HCT116 (cell line): ENCODE measurements at regions not wholly inside any gene's neighbourhood (a gene's known extent, or its start where the extent isn't known, plus 50 kb on each side); places are given as distances from the start of the nearest gene placed in this dataset. TPM values are rescaled to one million over a fixed set of nuclear protein-coding genes. Genes with fewer than 3 reads are reported as not detected.

Source experiments
- ATAC-seq: fragments of 200-7000 bp; cut with Tn5 transposase; 2 replicates; pipeline ENCODE4 v1.9.1; 2020; ENCODE audit warnings: mild to moderate bottlenecking, moderate library complexity
- BruUV-seq: library from RNA; stranded (reverse); fragments of 400-500 nt; replicated peaks from 2 replicates; lab custom pipeline; 2021; lab: Mats Ljungman, UMichigan
- CTCF ChIA-PET: fragments of 300-600 bp; sonication (Branson Sonifier 250); formaldehyde crosslinking; loops from one replicate; lab custom pipeline; 2021; ENCODE audit warnings: antibody characterized with exemption; lab: Charles Lee
- POLR2A ChIA-PET: fragments of 300-600, 350-600 bp; sonication (Branson Sonifier 250); formaldehyde crosslinking; loops from one replicate; lab custom pipeline; 2021; ENCODE audit warnings: antibody characterized with exemption; lab: Charles Lee
- RAD21 ChIA-PET, 2 experiments: fragments of 300-600 bp; sonication (Branson Sonifier 250); formaldehyde crosslinking; loops; one replicate each; lab custom pipeline; 2023; ENCODE audit warnings: low total read pairs in 2 of 2; ENCODE audit not compliant: uncharacterized antibody in 2 of 2, unreplicated experiment in 2 of 2, low non-redundant PET in 1 of 2; lab: Charles Lee
- DNase-seq: peaks from one replicate; pipeline ENCODE4 v3.0.0-alpha.2; 2010; ENCODE audit warnings: low read depth, low spot score
- H2AFZ ChIP-seq: fragments of 200-600 bp; shearing (Covaris generic), sonication (generic); 2 replicates; pipeline ENCODE4 v1.6.1; 2017; ENCODE audit warnings: low read depth, mixed run types, mixed read lengths, antibody characterized with exemption, low read length; ENCODE audit not compliant: poor library complexity, severe bottlenecking
- H3K27ac ChIP-seq: 2 replicates; pipeline ENCODE4 v1.5.1; 2012; ENCODE audit warnings: low read depth, low read length
- H3K27me3 ChIP-seq: fragments of 200-600 bp; sonication (generic); 2 replicates; pipeline ENCODE4 v1.6.1; 2016; ENCODE audit warnings: mixed run types, low read length, mixed read lengths; ENCODE audit not compliant: insufficient read depth
- H3K36me3 ChIP-seq, 2 experiments: fragments of 200-500 bp in 1 of 2; fragments of 200-600 bp in 1 of 2; sonication (Bioruptor generic) in 1 of 2; sonication (generic) in 1 of 2; 2 replicates each; pipeline versions ENCODE4 v1.5.1 to v1.6.1; 2014 to 2016; ENCODE audit warnings: low read length in 2 of 2, inconsistent platforms in 1 of 2, mixed read lengths in 1 of 2, mixed run types in 1 of 2; ENCODE audit not compliant: insufficient read depth in 2 of 2, control insufficient read depth in 1 of 2
- H3K4me1 ChIP-seq, 2 experiments: fragments of 200-600 bp in 1 of 2; sonication (generic) in 1 of 2; 2 replicates each; pipeline versions ENCODE4 v1.5.1 to v1.6.1; 2012 to 2017; ENCODE audit warnings: low read length in 2 of 2, inconsistent platforms in 1 of 2, mild to moderate bottlenecking in 1 of 2, mixed read lengths in 1 of 2, mixed run types in 1 of 2, moderate library complexity in 1 of 2; ENCODE audit not compliant: insufficient read depth in 2 of 2, control insufficient read depth in 1 of 2
- H3K4me2 ChIP-seq: fragments of 200-600 bp; sonication (generic); 2 replicates; pipeline ENCODE4 v1.6.1; 2017; ENCODE audit warnings: mixed run types, low read length, mixed read lengths
- H3K4me3 ChIP-seq, 2 experiments: fragments of 200-600 bp in 1 of 2; sonication (generic) in 1 of 2; replicated peaks in 1 of 2; 2 replicates each; pipeline ENCODE4 v1.5.1; 2011 to 2016; ENCODE audit warnings: low read length in 2 of 2, control low read depth in 1 of 2, low read depth in 1 of 2, mild to moderate bottlenecking in 1 of 2, mixed read lengths in 1 of 2, mixed run types in 1 of 2
- H3K79me2 ChIP-seq: fragments of 200-600 bp; sonication (generic); 2 replicates; pipeline ENCODE4 v1.6.1; 2017; ENCODE audit warnings: mild to moderate bottlenecking, mixed run types, low read length, moderate library complexity, mixed read lengths; ENCODE audit not compliant: insufficient read depth
- H3K9ac ChIP-seq: fragments of 200-600 bp; sonication (generic); 2 replicates; pipeline ENCODE4 v1.6.1; 2016; ENCODE audit warnings: low read length, mixed read lengths
- H3K9me2 ChIP-seq: fragments of 200-600 bp; sonication (generic), shearing (Covaris generic); 2 replicates; pipeline ENCODE4 v1.6.1; 2017; ENCODE audit warnings: mixed run types, mild to moderate bottlenecking, moderate library complexity; ENCODE audit not compliant: insufficient read depth
- H3K9me3 ChIP-seq, 2 experiments: fragments of 200-500 bp in 1 of 2; fragments of 200-600 bp in 1 of 2; sonication (Bioruptor generic) in 1 of 2; sonication (generic) in 1 of 2; 2 replicates each; pipeline ENCODE4 v1.6.1; 2014 to 2017; ENCODE audit warnings: low read length in 2 of 2, mixed read lengths in 2 of 2, inconsistent platforms in 1 of 2, low read depth in 1 of 2, mild to moderate bottlenecking in 1 of 2, mixed run types in 1 of 2, moderate library complexity in 1 of 2; ENCODE audit not compliant: control insufficient read depth in 1 of 2, insufficient read depth in 1 of 2
- H4K20me1 ChIP-seq: fragments of 200-600 bp; sonication (generic), shearing (Covaris generic); 2 replicates; pipeline ENCODE4 v1.6.1; 2017; ENCODE audit warnings: mixed run types, mild to moderate bottlenecking, moderate library complexity; ENCODE audit not compliant: insufficient read depth
- CEBPB ChIP-seq: IDR thresholded peaks from 2 replicates; pipeline ENCODE4 v1.6.1; 2012; ENCODE audit warnings: low read depth
- EZH2 ChIP-seq: fragments of 200-600 bp; sonication (generic); IDR thresholded peaks from 2 replicates; pipeline ENCODE4 v1.6.1; 2017; ENCODE audit warnings: antibody characterized with exemption, mixed run types
- EZH2phosphoT487 ChIP-seq: fragments of 200-600 bp; IDR thresholded peaks from 2 replicates; pipeline ENCODE4 v1.6.1; 2018; ENCODE audit warnings: antibody characterized with exemption, borderline replicate concordance
- FOSL1 ChIP-seq: IDR thresholded peaks from 2 replicates; pipeline ENCODE4 v1.6.1; 2012; ENCODE audit warnings: low read depth
- JUND ChIP-seq: IDR thresholded peaks from 2 replicates; pipeline ENCODE4 v1.6.1; 2012
- POLR2AphosphoS5 ChIP-seq: IDR thresholded peaks from 2 replicates; pipeline ENCODE4 v1.6.1; 2011; ENCODE audit warnings: mild to moderate bottlenecking, low read depth, low read length, moderate library complexity
- intact Hi-C: fragments of 100-400 bp; cut with micrococcal nuclease; formaldehyde crosslinking; loops from 2 replicates; pipeline ENCODE4 v1.10.0; 2022
- microRNA-seq: library from miRNA; unstranded; fragments of <30 nt; microRNA quantifications from one replicate; pipeline ENCODE4, GENCODE V29; 2016; ENCODE audit warnings: borderline number of aligned reads

DNA sequence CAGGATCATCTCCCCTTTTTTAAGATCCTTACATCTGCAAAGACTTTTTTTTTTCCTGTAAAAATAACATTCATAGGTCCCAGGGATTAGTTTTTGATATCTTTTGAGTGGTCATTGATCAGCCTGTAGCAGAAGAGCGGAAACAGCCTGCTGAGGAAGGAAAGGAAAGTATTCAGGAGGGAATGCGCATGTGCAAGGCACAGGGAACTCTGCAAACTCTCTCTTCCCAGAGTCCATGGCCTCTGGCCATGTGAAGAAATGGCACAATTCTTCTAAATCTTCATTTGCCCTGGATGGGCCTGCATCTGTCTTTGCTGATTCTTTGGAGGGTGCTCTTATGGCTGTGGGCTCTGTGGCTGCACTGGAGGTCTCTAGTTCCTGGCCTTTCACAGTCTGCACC lies 60.1 kb upstream of the SKOR2 start:
- ChIA-PET POLR2A (no interaction called here), RAD21 (no interaction called here)
- H3K9me2 ChIP-seq = no peaks in the 10 kb centered on the region

More for the DNA sequence above, 60.1 kb upstream of the SKOR2 start:
- BruUV-seq = no TSS peak
- H3K9me3 ChIP-seq = no peaks in the 10 kb centered on the region
- H3K4me3 ChIP-seq = no peak overlapping the region
- intact Hi-C loops = no loop called here
- no peaks in the 10 kb centered on the region for H4K20me1 ChIP-seq
- no peaks in the 10 kb centered on the region for H3K4me1 ChIP-seq
- H2AFZ ChIP-seq = no peak overlapping the region
- CTCF ChIA-PET = no interaction called here
- no peak overlapping the region for H3K27ac ChIP-seq
- no peaks in the 10 kb centered on the region for H3K36me3 ChIP-seq
- no peak overlapping the region for H3K9ac ChIP-seq
- ATAC-seq (no peak), DNase-seq (no peak)
- no peaks in the 10 kb centered on the region for H3K79me2 ChIP-seq
- no peak overlapping the region for H3K4me2 ChIP-seq
- TF ChIP-seq JUND (no peak), CEBPB (no peak), POLR2AphosphoS5 (no peak), FOSL1 (no peak), EZH2 (no peak), EZH2phosphoT487 (no peak)
- peaks cover 44% of the 10 kb centered on the region for H3K27me3 ChIP-seq

Small RNA genes in the stretch of these regions (microRNA-seq; reads per million reads assigned to microRNA genes)
- gene MIR4527 = not detected
